Fibroblast of lung (primary cell): ENCODE measurements at regions not wholly inside any gene's neighbourhood (a gene's known extent, or its start where the extent isn't known, plus 50 kb on each side); places are given as distances from the start of the nearest gene placed in this dataset.

Experiments
- DNase-seq, 2 donors: peaks; one replicate each; pipeline versions ENCODE4 v3.0.0 to v3.0.0-alpha.2; 2010; ENCODE audit warnings: low read depth in 2 of 2
- H2AFZ ChIP-seq: 2 replicates; pipeline ENCODE4 v1.5.1; 2012; ENCODE audit warnings: low read length, control low read depth, inconsistent platforms
- H3K27ac ChIP-seq: 2 replicates; pipeline ENCODE4 v1.5.1; 2011; ENCODE audit warnings: low read length, control low read depth; ENCODE audit not compliant: insufficient read depth
- H3K27me3 ChIP-seq: 2 replicates; pipeline ENCODE4 v1.5.1; 2011; ENCODE audit warnings: mild to moderate bottlenecking, low read length; ENCODE audit not compliant: control insufficient read depth, insufficient read depth
- H3K36me3 ChIP-seq: 2 replicates; pipeline ENCODE4 v1.5.1; 2011; ENCODE audit warnings: low read length; ENCODE audit not compliant: control insufficient read depth, insufficient read depth
- H3K4me1 ChIP-seq: 2 replicates; pipeline ENCODE4 v1.5.1; 2011; ENCODE audit warnings: low read length; ENCODE audit not compliant: control insufficient read depth, insufficient read depth; ENCODE audit errors: extremely low read depth
- H3K4me2 ChIP-seq: 2 replicates; pipeline ENCODE4 v1.5.1; 2011; ENCODE audit warnings: low read length, control low read depth; ENCODE audit not compliant: insufficient read depth; ENCODE audit errors: extremely low read depth
- H3K4me3 ChIP-seq, 4 experiments: fragments of 200-600 bp in 1 of 4; sonication (generic) in 1 of 4; replicated peaks in 1 of 4; 2 replicates each; pipeline ENCODE4 v1.5.1; 2011 to 2016; ENCODE audit warnings: low read length in 4 of 4, low read depth in 3 of 4, mild to moderate bottlenecking in 3 of 4, control low read depth in 2 of 4, inconsistent platforms in 1 of 4, mixed read lengths in 1 of 4; ENCODE audit not compliant: insufficient read depth in 1 of 4; ENCODE audit errors: control extremely low read depth in 1 of 4
- H3K79me2 ChIP-seq: 2 replicates; pipeline ENCODE4 v1.5.1; 2012; ENCODE audit warnings: mild to moderate bottlenecking, low read length, inconsistent platforms; ENCODE audit not compliant: control insufficient read depth, insufficient read depth
- H3K9ac ChIP-seq: 2 replicates; pipeline ENCODE4 v1.5.1; 2011; ENCODE audit warnings: mild to moderate bottlenecking, low read length, control low read depth; ENCODE audit not compliant: insufficient read depth
- H3K9me3 ChIP-seq: 2 replicates; pipeline ENCODE4 v1.5.1; 2012; ENCODE audit warnings: low read depth, low read length; ENCODE audit not compliant: control insufficient read depth, insufficient read depth
- H4K20me1 ChIP-seq: 2 replicates; pipeline ENCODE4 v1.5.1; 2011; ENCODE audit warnings: low read length; ENCODE audit not compliant: control insufficient read depth, insufficient read depth; ENCODE audit errors: extremely low read depth
- CTCF ChIP-seq, 2 donors: IDR thresholded peaks in 1 of 2; conservative IDR thresholded peaks in 1 of 2; 1 replicate in 1 of 2; 2 replicates in 1 of 2; pipeline ENCODE4 v1.5.1; 2011 to 2012; ENCODE audit warnings: low read length in 2 of 2, control low read depth in 1 of 2, inconsistent platforms in 1 of 2, low read depth in 1 of 2, mild to moderate bottlenecking in 1 of 2
- EZH2 ChIP-seq: IDR thresholded peaks from 2 replicates; pipeline ENCODE4 v1.5.1; 2012; ENCODE audit warnings: low read length, control low read depth, mild to moderate bottlenecking; ENCODE audit errors: missing control alignments

- no peak overlapping the region for H2AFZ ChIP-seq
- TF ChIP-seq EZH2, result no peak
- no peak for TF ChIP-seq CTCF (conservative IDR thresholded peaks at IDR 0.05 in 1 of 2, IDR thresholded peaks at IDR 0.05 in 1 of 2; ENCODE audit: low read depth in 1 of 2, low read length in 2 of 2)
- H3K27ac ChIP-seq, result peak overlapping the region; percentile 92
- peaks cover 39% of the 10 kb centered on the region for H3K4me1 ChIP-seq
- H3K9me3 ChIP-seq, result no peaks in the 10 kb centered on the region
- H4K20me1 ChIP-seq, result no peaks in the 10 kb centered on the region
- no peaks in the 10 kb centered on the region for H3K27me3 ChIP-seq
- H3K4me3 ChIP-seq, result no peak overlapping the region
- no peak overlapping the region for H3K4me2 ChIP-seq
- H3K79me2 ChIP-seq, result no peaks in the 10 kb centered on the region
- no peaks in the 10 kb centered on the region for H3K36me3 ChIP-seq
- no peak for DNase-seq
- no peak overlapping the region for H3K9ac ChIP-seq
Measured at GRCh38 chr6:11650711-11651110, 113.2 kb downstream of the TMEM170B start.

- H3K9ac ChIP-seq, result no peak overlapping the region
- no peak overlapping the region for H3K4me3 ChIP-seq
- no peaks in the 10 kb centered on the region for H4K20me1 ChIP-seq
- no peaks in the 10 kb centered on the region for H3K9me3 ChIP-seq
- peak; percentile 85 to 95 for DNase-seq
- no peaks in the 10 kb centered on the region for H3K36me3 ChIP-seq
- H3K27me3 ChIP-seq, result no peaks in the 10 kb centered on the region
- H2AFZ ChIP-seq, result no peak overlapping the region
- peak overlapping the region; percentile 92 for H3K27ac ChIP-seq
- no peaks in the 10 kb centered on the region for H3K79me2 ChIP-seq
- H3K4me2 ChIP-seq, result peak overlapping the region; percentile 56
- TF ChIP-seq EZH2 (no peak), CTCF (conservative IDR thresholded peaks at IDR 0.05 in 1 of 2, IDR thresholded peaks at IDR 0.05 in 1 of 2; ENCODE audit: low read depth in 1 of 2, low read length in 2 of 2) (no peak)
- H3K4me1 ChIP-seq, result peaks cover 37% of the 10 kb centered on the region
Measured at GRCh38 chr6:11653028-11653583, 115.6 kb downstream of the TMEM170B start.

GRCh38 chr6:11654876-11655275, 117.3 kb downstream of the TMEM170B start:
- Histone ChIP-seq H3K79me2 (no peaks in the 10 kb centered on the region), H3K9ac (peak overlapping the region; percentile 51), H3K4me1 (peaks cover 35% of the 10 kb centered on the region), H2AFZ (no peak overlapping the region), H3K9me3 (no peaks in the 10 kb centered on the region), H3K4me2 (peak overlapping the region; percentile 39), H3K4me3 (no peak overlapping the region), H4K20me1 (no peaks in the 10 kb centered on the region), H3K27ac (peak overlapping the region; percentile 92), H3K27me3 (no peaks in the 10 kb centered on the region), H3K36me3 (no peaks in the 10 kb centered on the region)
- no peak for TF ChIP-seq CTCF (conservative IDR thresholded peaks at IDR 0.05 in 1 of 2, IDR thresholded peaks at IDR 0.05 in 1 of 2; ENCODE audit: low read depth in 1 of 2, low read length in 2 of 2)
- no peak for TF ChIP-seq EZH2
- peak; percentile 35 to 66 for DNase-seq
